ENCODE measurements at regions not wholly inside any gene's neighbourhood (a gene's known extent, or its start where the extent isn't known, plus 50 kb on each side); places are given as distances from the start of the nearest gene placed in this dataset.

GRCh38 chr16:17776888-17777287, 306.1 kb upstream of the XYLT1 start:
- peaks cover 22% of the 10 kb centered on the region for H3K27me3 Mint-ChIP-seq
- Histone ChIP-seq H2AFZ (ENCODE audit: insufficient read depth, low read depth, low read length, poor library complexity, severe bottlenecking) (no peak overlapping the region), H3K79me2 (ENCODE audit: control insufficient read depth, insufficient read depth, low read length) (no peaks in the 10 kb centered on the region), H3K27ac (ENCODE audit: low read length in 2 of 2) (no peak overlapping the region), H3K36me3 (replicated peaks in 1 of 2; ENCODE audit: control extremely low read depth in 1 of 2, control insufficient read depth in 1 of 2, extremely low read depth in 1 of 2, insufficient read depth in 2 of 2, low read length in 1 of 2) (no peaks in the 10 kb centered on the region), H4K20me1 (ENCODE audit: control insufficient read depth, insufficient read depth, low read length, poor library complexity, severe bottlenecking) (no peaks in the 10 kb centered on the region), H3K4me2 (replicated peaks; ENCODE audit: low read depth, low read length, poor library complexity, severe bottlenecking) (no peak overlapping the region), H3K4me3 (ENCODE audit: control extremely low read depth in 1 of 5, extremely low read depth in 1 of 5, insufficient read depth in 1 of 5, low read depth in 2 of 5, low read length in 4 of 5) (no peak overlapping the region), H3K9me3 (ENCODE audit: control extremely low read depth in 1 of 3, control insufficient read depth in 2 of 3, insufficient read depth in 1 of 3, low read length in 2 of 3) (peaks cover 0 to 10% (median 0%) of the 10 kb centered on the region in 3 donors), H3K4me1 (ENCODE audit: control insufficient read depth in 2 of 2, insufficient read depth in 2 of 2, low read length in 2 of 2) (no peaks in the 10 kb centered on the region), H3K9ac (ENCODE audit: low read length) (no peak overlapping the region), H3K27me3 (replicated peaks in 1 of 4; ENCODE audit: control extremely low read depth in 1 of 4, control insufficient read depth in 3 of 4, insufficient read depth in 4 of 4, low read length in 3 of 4) (peaks cover 0 to 3% (median 0%) of the 10 kb centered on the region in 4 experiments)
- no peaks in the 10 kb centered on the region for H3K4me1 Mint-ChIP-seq
- peaks cover 5% of the 10 kb centered on the region for H3K9me3 Mint-ChIP-seq (ENCODE audit: insufficient read depth)
- 93% methylated on average over 7 of the region's 9 CpGs for WGBS (ENCODE audit: insufficient coverage)
- ATAC-seq (ENCODE audit: low read depth): no peak
- no peak for TF ChIP-seq EZH2 (IDR thresholded peaks at IDR 0.05; ENCODE audit: borderline replicate concordance, insufficient read depth, low read depth, low read length, poor library complexity, severe bottlenecking)
- TF ChIP-seq CTCF (IDR thresholded peaks at IDR 0.05): no peak
- intact Hi-C loops (cut with micrococcal nuclease): no loop called here
- no peak overlapping the region for H3K4me3 Mint-ChIP-seq
- ChIA-PET POLR2A (no interaction called here), CTCF (no interaction called here)
- no peak overlapping the region for H3K27ac Mint-ChIP-seq
- no peak for DNase-seq

GRCh38 chr16:17776465-17776864, 305.7 kb upstream of the XYLT1 start:
- Histone ChIP-seq H3K9me3 (ENCODE audit: control extremely low read depth in 1 of 3, control insufficient read depth in 2 of 3, insufficient read depth in 1 of 3, low read length in 2 of 3) (peaks cover 0 to 10% (median 0%) of the 10 kb centered on the region in 3 donors), H4K20me1 (ENCODE audit: control insufficient read depth, insufficient read depth, low read length, poor library complexity, severe bottlenecking) (no peaks in the 10 kb centered on the region), H3K79me2 (ENCODE audit: control insufficient read depth, insufficient read depth, low read length) (no peaks in the 10 kb centered on the region), H3K27me3 (replicated peaks in 1 of 4; ENCODE audit: control extremely low read depth in 1 of 4, control insufficient read depth in 3 of 4, insufficient read depth in 4 of 4, low read length in 3 of 4) (peaks cover 0 to 3% (median 0%) of the 10 kb centered on the region in 4 experiments), H3K4me3 (ENCODE audit: control extremely low read depth in 1 of 5, extremely low read depth in 1 of 5, insufficient read depth in 1 of 5, low read depth in 2 of 5, low read length in 4 of 5) (no peak overlapping the region), H3K4me2 (replicated peaks; ENCODE audit: low read depth, low read length, poor library complexity, severe bottlenecking) (no peak overlapping the region), H3K9ac (ENCODE audit: low read length) (no peak overlapping the region), H3K4me1 (ENCODE audit: control insufficient read depth in 2 of 2, insufficient read depth in 2 of 2, low read length in 2 of 2) (no peaks in the 10 kb centered on the region), H3K27ac (ENCODE audit: low read length in 2 of 2) (no peak overlapping the region), H2AFZ (ENCODE audit: insufficient read depth, low read depth, low read length, poor library complexity, severe bottlenecking) (no peak overlapping the region), H3K36me3 (replicated peaks in 1 of 2; ENCODE audit: control extremely low read depth in 1 of 2, control insufficient read depth in 1 of 2, extremely low read depth in 1 of 2, insufficient read depth in 2 of 2, low read length in 1 of 2) (no peaks in the 10 kb centered on the region)
- H3K4me3 Mint-ChIP-seq: no peak overlapping the region
- ATAC-seq (ENCODE audit: low read depth): no peak
- intact Hi-C loops (cut with micrococcal nuclease): no loop called here
- POLR2A ChIA-PET: no interaction called here
- no peak for DNase-seq
- CTCF ChIA-PET: no interaction called here
- H3K9me3 Mint-ChIP-seq (ENCODE audit: insufficient read depth): peaks cover 5% of the 10 kb centered on the region
- H3K4me1 Mint-ChIP-seq: no peaks in the 10 kb centered on the region
- WGBS (ENCODE audit: insufficient coverage): 80% methylated on average over 1 of the region's 1 CpG
- peaks cover 22% of the 10 kb centered on the region for H3K27me3 Mint-ChIP-seq
- H3K27ac Mint-ChIP-seq: no peak overlapping the region
- TF ChIP-seq CTCF (IDR thresholded peaks at IDR 0.05) (no peak), EZH2 (IDR thresholded peaks at IDR 0.05; ENCODE audit: borderline replicate concordance, insufficient read depth, low read depth, low read length, poor library complexity, severe bottlenecking) (no peak)

All from B cell (primary cell).